ENCODE measurements at regions not wholly inside any gene's neighbourhood (a gene's known extent, or its start where the extent isn't known, plus 50 kb on each side); places are given as distances from the start of the nearest gene placed in this dataset.
"Not testable (repeated sequence)": the region's sequence is repeated elsewhere in the genome, so short reads cannot be mapped to it uniquely, and the experiment has no call there.

DNA sequence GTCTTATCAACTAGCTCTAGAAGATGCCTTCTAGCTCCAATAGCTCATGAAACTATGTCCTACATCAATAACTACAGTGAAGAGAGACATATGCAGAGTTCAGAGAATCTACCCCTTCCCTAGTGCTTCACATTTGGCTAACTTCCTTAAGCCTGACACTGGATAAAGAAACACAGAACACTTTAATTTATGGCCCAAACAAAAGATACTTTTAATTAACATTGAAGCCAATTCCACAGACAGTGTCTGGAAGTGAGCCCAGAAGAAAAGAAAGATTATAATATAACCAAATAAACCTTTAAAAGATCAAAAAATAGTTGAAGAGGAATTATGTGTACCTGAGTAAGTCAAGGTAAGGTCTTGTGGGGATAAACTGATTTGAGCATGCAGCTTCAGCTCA, 255.2 kb downstream of the C11orf87 start:
- CTCF ChIA-PET: no interaction called here

DNA sequence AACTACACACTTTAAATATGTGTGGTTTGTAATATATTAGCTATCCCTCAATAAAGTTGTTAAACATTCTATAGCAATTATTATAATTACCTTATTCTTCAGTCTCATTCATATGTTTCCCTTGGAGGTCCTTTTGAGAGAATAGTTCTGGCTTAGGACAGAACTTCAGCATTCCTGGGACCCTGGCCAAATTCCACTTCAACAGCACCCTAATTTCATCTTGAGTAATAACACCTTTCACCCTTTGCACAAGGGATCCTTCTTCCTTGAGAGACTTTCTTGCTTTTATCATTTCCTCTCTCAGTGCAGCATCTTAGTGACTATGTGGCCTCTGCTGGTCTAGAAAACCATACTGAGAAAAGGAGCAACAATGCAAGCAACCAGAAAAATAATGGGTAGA, 255.9 kb downstream of the C11orf87 start:
- CTCF ChIA-PET: no interaction called here
- Mint-ChIP-seq H3K4me3 (ENCODE audit: low read depth, unreplicated experiment) (no peak overlapping the region), H3K4me1 (ENCODE audit: low read depth, unreplicated experiment) (no peaks in the 10 kb centered on the region), H3K36me3 (ENCODE audit: insufficient read depth, unreplicated experiment) (no peaks in the 10 kb centered on the region), H3K9me3 (ENCODE audit: low read depth, unreplicated experiment) (no peaks in the 10 kb centered on the region), H3K27me3 (ENCODE audit: unreplicated experiment) (peaks cover 18% of the 10 kb centered on the region), H3K27ac (ENCODE audit: unreplicated experiment) (no peak overlapping the region)
- intact Hi-C loops (cut with micrococcal nuclease; ENCODE audit: unreplicated experiment): no loop called here
- TF ChIP-seq, protein P1, sequence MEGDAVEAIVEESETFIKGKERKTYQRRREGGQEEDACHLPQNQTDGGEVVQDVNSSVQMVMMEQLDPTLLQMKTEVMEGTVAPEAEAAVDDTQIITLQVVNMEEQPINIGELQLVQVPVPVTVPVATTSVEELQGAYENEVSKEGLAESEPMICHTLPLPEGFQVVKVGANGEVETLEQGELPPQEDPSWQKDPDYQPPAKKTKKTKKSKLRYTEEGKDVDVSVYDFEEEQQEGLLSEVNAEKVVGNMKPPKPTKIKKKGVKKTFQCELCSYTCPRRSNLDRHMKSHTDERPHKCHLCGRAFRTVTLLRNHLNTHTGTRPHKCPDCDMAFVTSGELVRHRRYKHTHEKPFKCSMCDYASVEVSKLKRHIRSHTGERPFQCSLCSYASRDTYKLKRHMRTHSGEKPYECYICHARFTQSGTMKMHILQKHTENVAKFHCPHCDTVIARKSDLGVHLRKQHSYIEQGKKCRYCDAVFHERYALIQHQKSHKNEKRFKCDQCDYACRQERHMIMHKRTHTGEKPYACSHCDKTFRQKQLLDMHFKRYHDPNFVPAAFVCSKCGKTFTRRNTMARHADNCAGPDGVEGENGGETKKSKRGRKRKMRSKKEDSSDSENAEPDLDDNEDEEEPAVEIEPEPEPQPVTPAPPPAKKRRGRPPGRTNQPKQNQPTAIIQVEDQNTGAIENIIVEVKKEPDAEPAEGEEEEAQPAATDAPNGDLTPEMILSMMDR (IDR thresholded peaks at IDR 0.05; ENCODE audit: unreplicated experiment): no peak
- no TSS peak for BruUV-seq (replicated peaks)
- no peak for DNase-seq

More for the DNA sequence above, 255.2 kb downstream of the C11orf87 start:
- no TSS peak for BruUV-seq (replicated peaks)
- Mint-ChIP-seq H3K4me3 (ENCODE audit: low read depth, unreplicated experiment) (no peak overlapping the region), H3K4me1 (ENCODE audit: low read depth, unreplicated experiment) (no peaks in the 10 kb centered on the region), H3K9me3 (ENCODE audit: low read depth, unreplicated experiment) (no peaks in the 10 kb centered on the region), H3K27me3 (ENCODE audit: unreplicated experiment) (peaks cover 18% of the 10 kb centered on the region), H3K27ac (ENCODE audit: unreplicated experiment) (no peak overlapping the region), H3K36me3 (ENCODE audit: insufficient read depth, unreplicated experiment) (no peaks in the 10 kb centered on the region)
- intact Hi-C loops (cut with micrococcal nuclease; ENCODE audit: unreplicated experiment): no loop called here
- DNase-seq: no peak
- TF ChIP-seq, protein P1 (IDR thresholded peaks at IDR 0.05; ENCODE audit: unreplicated experiment): no peak

DNA sequence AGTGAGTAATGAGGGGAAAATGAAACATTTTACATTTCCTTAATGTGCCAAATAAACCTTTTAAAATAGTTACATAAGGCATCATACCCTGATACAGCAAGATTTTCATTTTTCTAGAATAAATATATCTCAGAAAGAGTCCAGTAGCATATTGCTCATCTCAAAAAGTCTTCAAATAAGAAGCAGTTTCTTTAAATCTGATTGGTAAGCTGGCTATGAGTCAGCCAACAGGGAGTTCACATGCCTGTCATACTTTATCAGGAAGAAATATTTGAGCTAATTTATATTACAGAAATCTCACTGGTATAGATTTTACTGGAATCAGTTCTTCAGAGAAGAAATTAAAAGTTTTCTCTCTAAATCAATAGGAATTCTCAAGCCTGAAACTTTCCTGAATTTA, 258.1 kb downstream of the C11orf87 start:
- intact Hi-C loops (cut with micrococcal nuclease; ENCODE audit: unreplicated experiment): no loop called here

DNA sequence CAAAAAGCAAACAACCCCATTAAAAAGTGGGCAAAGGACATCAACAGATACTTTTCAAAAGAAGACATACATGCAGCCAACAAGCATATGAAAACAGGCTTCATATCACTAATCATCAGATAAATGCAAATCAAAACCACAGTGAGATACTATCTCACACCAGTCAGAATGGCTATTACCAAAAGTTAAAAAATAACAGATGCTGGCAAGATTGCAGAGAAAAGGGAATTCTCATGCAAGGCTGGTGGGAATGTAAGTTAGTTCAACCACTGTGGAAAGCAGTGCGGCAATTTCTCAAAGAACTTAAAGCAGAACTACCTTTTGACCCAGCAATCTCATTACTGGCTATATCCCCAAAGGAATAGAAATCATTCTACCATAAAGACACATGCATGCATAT, 260.8 kb downstream of the C11orf87 start:
- H3K4me3 Mint-ChIP-seq (ENCODE audit: low read depth, unreplicated experiment); H3K9me3 Mint-ChIP-seq (ENCODE audit: low read depth, unreplicated experiment); H3K4me1 Mint-ChIP-seq (ENCODE audit: low read depth, unreplicated experiment); H3K27ac Mint-ChIP-seq (ENCODE audit: unreplicated experiment); DNase-seq; BruUV-seq (replicated peaks); H3K36me3 Mint-ChIP-seq (ENCODE audit: insufficient read depth, unreplicated experiment); H3K27me3 Mint-ChIP-seq (ENCODE audit: unreplicated experiment); CTCF ChIA-PET; intact Hi-C loops (cut with micrococcal nuclease; ENCODE audit: unreplicated experiment): not testable (repeated sequence)

More for the DNA sequence above, 258.1 kb downstream of the C11orf87 start:
- Mint-ChIP-seq H3K27ac (ENCODE audit: unreplicated experiment) (no peak overlapping the region), H3K36me3 (ENCODE audit: insufficient read depth, unreplicated experiment) (no peaks in the 10 kb centered on the region), H3K4me3 (ENCODE audit: low read depth, unreplicated experiment) (no peak overlapping the region), H3K27me3 (ENCODE audit: unreplicated experiment) (peaks cover 17% of the 10 kb centered on the region), H3K4me1 (ENCODE audit: low read depth, unreplicated experiment) (no peaks in the 10 kb centered on the region), H3K9me3 (ENCODE audit: low read depth, unreplicated experiment) (no peaks in the 10 kb centered on the region)
- CTCF ChIA-PET: no interaction called here
- TF ChIP-seq, protein P1 (IDR thresholded peaks at IDR 0.05; ENCODE audit: unreplicated experiment): no peak
- no peak for DNase-seq
- BruUV-seq (replicated peaks): no TSS peak

DNA sequence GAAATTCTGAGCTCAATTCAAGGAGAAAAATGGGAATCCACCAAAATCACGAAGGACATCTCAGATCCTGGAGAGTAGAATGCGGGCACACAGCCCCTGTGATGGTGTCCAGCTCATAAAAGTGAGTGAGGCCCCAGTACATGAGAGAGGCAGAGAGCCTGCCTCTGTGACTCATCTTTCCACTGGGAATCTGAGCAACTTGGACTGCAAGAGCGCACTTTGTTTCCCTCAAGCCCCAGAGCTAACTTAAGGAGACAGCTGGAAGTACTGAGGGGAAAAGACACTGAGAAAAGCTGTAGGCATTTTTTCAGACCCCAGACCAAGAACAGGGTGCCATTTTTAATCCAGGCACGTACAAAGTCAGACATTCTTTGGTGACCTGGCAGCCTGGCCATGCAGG, 273.7 kb downstream of the C11orf87 start:
- BruUV-seq (replicated peaks): no TSS peak
- Mint-ChIP-seq H3K4me1 (ENCODE audit: low read depth, unreplicated experiment) (no peaks in the 10 kb centered on the region), H3K27me3 (ENCODE audit: unreplicated experiment) (no peaks in the 10 kb centered on the region), H3K36me3 (ENCODE audit: insufficient read depth, unreplicated experiment) (no peaks in the 10 kb centered on the region), H3K9me3 (ENCODE audit: low read depth, unreplicated experiment) (peaks cover 2% of the 10 kb centered on the region), H3K4me3 (ENCODE audit: low read depth, unreplicated experiment) (no peak overlapping the region), H3K27ac (ENCODE audit: unreplicated experiment) (no peak overlapping the region)
- DNase-seq: no peak
- intact Hi-C loops (cut with micrococcal nuclease; ENCODE audit: unreplicated experiment): loop anchor here (5.0 kb wide), 1 partner anchor 998 kb away; no protein-coding TSS in a partner anchor
- TF ChIP-seq, protein P1 (IDR thresholded peaks at IDR 0.05; ENCODE audit: unreplicated experiment): no peak
- CTCF ChIA-PET: no interaction called here

Data from Calu3 (cell line).